Upper lobe of left lung (tissue), 6 donors: ENCODE measurements at regions not wholly inside any gene's neighbourhood (a gene's known extent, or its start where the extent isn't known, plus 50 kb on each side); places are given as distances from the start of the nearest gene placed in this dataset.

ENCODE experiments used
- ATAC-seq, 2 donors: fragments of 200-7000 bp; cut with Tn5 transposase; one replicate each; pipeline ENCODE4 v1.9.1; 2022; ENCODE audit warnings: mild to moderate bottlenecking in 2 of 2, moderate library complexity in 2 of 2; ENCODE audit not compliant: low FRiP score in 2 of 2
- DNase-seq, 2 donors: peaks; one replicate each; pipeline ENCODE4 v3.0.0-alpha.2; 2019 to 2020
- H3K27ac ChIP-seq, 4 donors: fragments of 200-600 bp; sonication (generic); one replicate each; pipeline ENCODE4 v1.5.1; 2016 to 2019
- H3K27me3 ChIP-seq, 4 donors: fragments of 200-600 bp; sonication (generic); one replicate each; pipeline ENCODE4 v1.5.1; 2017 to 2019
- H3K36me3 ChIP-seq, 4 donors: fragments of 200-600 bp; sonication (generic); one replicate each; pipeline ENCODE4 v1.5.1; 2016 to 2019
- H3K4me1 ChIP-seq, 4 donors: fragments of 200-600 bp; sonication (generic); one replicate each; pipeline ENCODE4 v1.5.1; 2018 to 2019
- H3K4me3 ChIP-seq, 4 donors: fragments of 200-600 bp; sonication (generic); one replicate each; pipeline ENCODE4 v1.5.1; 2017 to 2019; ENCODE audit warnings: mild to moderate bottlenecking in 2 of 4, moderate library complexity in 1 of 4
- H3K9me3 ChIP-seq, 4 donors: fragments of 200-600 bp; sonication (generic); one replicate each; pipeline ENCODE4 v1.5.1; 2018 to 2019
- EP300 ChIP-seq, 4 donors: sonication (generic); formaldehyde crosslinking; IDR thresholded peaks; one replicate each; pipeline ENCODE4 v1.5.1; 2017; ENCODE audit warnings: antibody characterized with exemption in 4 of 4, control low read depth in 2 of 4
- POLR2A ChIP-seq, 4 donors: fragments of 450-650 bp; IDR thresholded peaks; one replicate each; pipeline ENCODE4 v1.5.1; 2016 to 2017; ENCODE audit warnings: antibody characterized with exemption in 4 of 4, mild to moderate bottlenecking in 2 of 4
- POLR2AphosphoS5 ChIP-seq, 2 donors: sonication (generic); formaldehyde crosslinking; IDR thresholded peaks; one replicate each; pipeline ENCODE4 v1.5.1; 2017; ENCODE audit warnings: antibody characterized with exemption in 2 of 2
- WGBS, 2 donors: methylation state at CpG; one replicate each; pipeline ENCODE4 v1.1.5; 2017 to 2018; 5-methylcytosine and 5-hydroxymethylcytosine counted together
- TF ChIP-seq, protein P1 (sequence below), 6 experiments: fragments of 450-650 bp in 4 of 6; fragments of 200-600 bp in 2 of 6; sonication (generic) in 2 of 6; IDR thresholded peaks; one replicate each; pipeline ENCODE4 v1.5.1; 2016 to 2019; ENCODE audit warnings: antibody characterized with exemption in 6 of 6
- donor health status: DM: no; HTN: no; CAD: no; lungs with moderate emphysema.
- donor health status: DM: no; HTN: yes; CAD: no; lungs with severe emphysema.

GRCh38 chr13:31853643-31854326 lies 114.5 kb downstream of the RXFP2 start:
- Histone ChIP-seq H3K36me3 (no peaks in the 10 kb centered on the region), H3K9me3 (no peaks in the 10 kb centered on the region), H3K27me3 (no peaks in the 10 kb centered on the region), H3K27ac (no peak overlapping the region), H3K4me3 (no peak overlapping the region), H3K4me1 (no peaks in the 10 kb centered on the region)
- ATAC-seq (no peak), DNase-seq (no peak)
- WGBS, 2 donors: 78 to 81% methylated on average over 6 of the region's 6 CpGs
- TF ChIP-seq POLR2AphosphoS5 (IDR thresholded peaks at IDR 0.05): no peak
- no peak for TF ChIP-seq POLR2A (IDR thresholded peaks at IDR 0.05)
- no peak for TF ChIP-seq EP300 (IDR thresholded peaks at IDR 0.05)
- TF ChIP-seq, protein P1, sequence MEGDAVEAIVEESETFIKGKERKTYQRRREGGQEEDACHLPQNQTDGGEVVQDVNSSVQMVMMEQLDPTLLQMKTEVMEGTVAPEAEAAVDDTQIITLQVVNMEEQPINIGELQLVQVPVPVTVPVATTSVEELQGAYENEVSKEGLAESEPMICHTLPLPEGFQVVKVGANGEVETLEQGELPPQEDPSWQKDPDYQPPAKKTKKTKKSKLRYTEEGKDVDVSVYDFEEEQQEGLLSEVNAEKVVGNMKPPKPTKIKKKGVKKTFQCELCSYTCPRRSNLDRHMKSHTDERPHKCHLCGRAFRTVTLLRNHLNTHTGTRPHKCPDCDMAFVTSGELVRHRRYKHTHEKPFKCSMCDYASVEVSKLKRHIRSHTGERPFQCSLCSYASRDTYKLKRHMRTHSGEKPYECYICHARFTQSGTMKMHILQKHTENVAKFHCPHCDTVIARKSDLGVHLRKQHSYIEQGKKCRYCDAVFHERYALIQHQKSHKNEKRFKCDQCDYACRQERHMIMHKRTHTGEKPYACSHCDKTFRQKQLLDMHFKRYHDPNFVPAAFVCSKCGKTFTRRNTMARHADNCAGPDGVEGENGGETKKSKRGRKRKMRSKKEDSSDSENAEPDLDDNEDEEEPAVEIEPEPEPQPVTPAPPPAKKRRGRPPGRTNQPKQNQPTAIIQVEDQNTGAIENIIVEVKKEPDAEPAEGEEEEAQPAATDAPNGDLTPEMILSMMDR (IDR thresholded peaks at IDR 0.05): no peak

- ATAC-seq (no peak), DNase-seq (no peak)
- Histone ChIP-seq H3K4me1 (no peaks in the 10 kb centered on the region), H3K9me3 (no peaks in the 10 kb centered on the region), H3K27me3 (no peaks in the 10 kb centered on the region), H3K27ac (no peak overlapping the region), H3K4me3 (no peak overlapping the region), H3K36me3 (no peaks in the 10 kb centered on the region)
- TF ChIP-seq POLR2A (IDR thresholded peaks at IDR 0.05) (no peak), EP300 (IDR thresholded peaks at IDR 0.05) (no peak)
- TF ChIP-seq, protein P1 (IDR thresholded peaks at IDR 0.05): no peak
- WGBS, 2 donors: 43 to 57% methylated on average over 5 of the region's 5 CpGs
These were observed 120.2 kb downstream of the RXFP2 start for GRCh38 chr13:31859571-31859970.

DNA sequence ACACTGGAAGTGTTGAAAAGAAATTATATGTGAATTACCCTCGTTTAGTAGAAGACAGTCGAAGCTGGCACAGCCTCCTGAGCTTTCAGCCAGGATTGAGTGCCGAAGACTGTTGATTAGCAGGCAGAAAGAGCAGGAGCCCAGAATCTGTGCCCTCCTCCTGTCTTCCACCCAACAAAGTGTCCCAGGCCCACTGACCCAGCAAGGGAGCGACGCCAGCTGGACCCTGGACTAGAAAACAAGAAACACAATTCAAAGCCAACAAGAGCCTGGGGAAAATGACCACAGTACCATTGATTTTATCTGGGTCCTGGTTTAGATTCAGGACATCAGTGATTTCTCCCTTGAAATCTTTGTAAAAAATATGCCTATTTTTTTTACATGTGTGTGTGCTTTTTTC lies 120.7 kb downstream of the RXFP2 start:
- Histone ChIP-seq H3K9me3 (no peaks in the 10 kb centered on the region), H3K27me3 (no peaks in the 10 kb centered on the region), H3K4me1 (no peaks in the 10 kb centered on the region), H3K36me3 (no peaks in the 10 kb centered on the region), H3K27ac (no peak overlapping the region), H3K4me3 (no peak overlapping the region)
- TF ChIP-seq, protein P1 (IDR thresholded peaks at IDR 0.05): no peak
- TF ChIP-seq EP300 (IDR thresholded peaks at IDR 0.05): no peak
- TF ChIP-seq POLR2A (IDR thresholded peaks at IDR 0.05): no peak
- TF ChIP-seq POLR2AphosphoS5 (IDR thresholded peaks at IDR 0.05): no peak
- 69 to 76% methylated on average over 5 of the region's 5 CpGs for WGBS, 2 donors
- ATAC-seq (no peak), DNase-seq (no peak)

GRCh38 chr13:31862828-31863227 lies 123.5 kb downstream of the RXFP2 start:
- no peak overlapping the region for H3K27ac ChIP-seq
- H3K9me3 ChIP-seq: no peaks in the 10 kb centered on the region
- H3K4me1 ChIP-seq: no peaks in the 10 kb centered on the region
- H3K27me3 ChIP-seq: no peaks in the 10 kb centered on the region
- no peak overlapping the region for H3K4me3 ChIP-seq
- no peaks in the 10 kb centered on the region for H3K36me3 ChIP-seq
- DNase-seq (no peak), ATAC-seq (no peak)
- TF ChIP-seq POLR2AphosphoS5 (IDR thresholded peaks at IDR 0.05) (no peak), EP300 (IDR thresholded peaks at IDR 0.05) (no peak), POLR2A (IDR thresholded peaks at IDR 0.05) (no peak)
- TF ChIP-seq, protein P1 (IDR thresholded peaks at IDR 0.05): no peak
- WGBS, 2 donors: 63 to 74% methylated on average over 3 of the region's 3 CpGs

GRCh38 chr13:31864307-31864706 lies 125.0 kb downstream of the RXFP2 start:
- ATAC-seq: no peak
- WGBS, 2 donors: 96% methylated on average over 2 of the region's 2 CpGs

More at GRCh38 chr13:31864307-31864706, 125.0 kb downstream of the RXFP2 start:
- no peaks in the 10 kb centered on the region for H3K36me3 ChIP-seq
- H3K4me1 ChIP-seq: no peaks in the 10 kb centered on the region
- TF ChIP-seq POLR2A (IDR thresholded peaks at IDR 0.05) (no peak), POLR2AphosphoS5 (IDR thresholded peaks at IDR 0.05) (no peak), EP300 (IDR thresholded peaks at IDR 0.05) (no peak)
- TF ChIP-seq, protein P1 (IDR thresholded peaks at IDR 0.05): no peak
- H3K4me3 ChIP-seq: no peak overlapping the region
- no peak overlapping the region for H3K27ac ChIP-seq
- no peaks in the 10 kb centered on the region for H3K9me3 ChIP-seq
- DNase-seq: no peak
- no peaks in the 10 kb centered on the region for H3K27me3 ChIP-seq
